H1 (cell line): ENCODE measurements at regions not wholly inside any gene's neighbourhood (a gene's known extent, or its start where the extent isn't known, plus 50 kb on each side); places are given as distances from the start of the nearest gene placed in this dataset.
"Not testable (repeated sequence)": the region's sequence is repeated elsewhere in the genome, so short reads cannot be mapped to it uniquely, and the experiment has no call there.

Source experiments
- CTCF ChIA-PET: fragments of 300-600 bp; sonication (Branson Sonifier 250); formaldehyde crosslinking; loops from one replicate; lab custom pipeline; 2021; ENCODE audit not compliant: partially characterized antibody; lab: Charles Lee
- POLR2A ChIA-PET: fragments of 300-600 bp; sonication (Branson Sonifier 250); formaldehyde crosslinking; loops from one replicate; lab custom pipeline; 2021; ENCODE audit warnings: inconsistent platforms; ENCODE audit not compliant: partially characterized antibody; lab: Charles Lee
- DNase-seq, 2 experiments: peaks; one replicate each; pipeline versions ENCODE4 v3.0.0 to v3.0.0-alpha.2; 2010 to 2022; ENCODE audit warnings: low spot score in 2 of 2, low read depth in 1 of 2, mixed read lengths in 1 of 2
- FAIRE-seq: peaks from 2 replicates; lab custom pipeline; 2011; peaks lifted over from hg19 to GRCh38; lab: Jason Lieb, UNC
- H2AFZ ChIP-seq: 2 replicates; pipeline ENCODE4 v1.8.1; 2012; ENCODE audit warnings: low read length, inconsistent platforms
- H2AK5ac ChIP-seq: 2 replicates; pipeline ENCODE4 v1.6.1; 2013; ENCODE audit warnings: low read depth, low read length
- H2BK120ac ChIP-seq: replicated peaks from 2 replicates; pipeline ENCODE3; 2013; ENCODE audit warnings: low read depth, low read length, inconsistent platforms
- H2BK12ac ChIP-seq: 2 replicates; pipeline ENCODE4 v1.6.1; 2013; ENCODE audit warnings: low read depth, low read length
- H2BK15ac ChIP-seq: 2 replicates; pipeline ENCODE4 v1.6.1; 2013; ENCODE audit warnings: low read length
- H2BK20ac ChIP-seq: 2 replicates; pipeline ENCODE4 v1.6.1; 2013; ENCODE audit warnings: low read length
- H2BK5ac ChIP-seq: 2 replicates; pipeline ENCODE4 v1.6.1; 2013; ENCODE audit warnings: low read depth, low read length
- H3K14ac ChIP-seq: 2 replicates; pipeline ENCODE4 v1.6.1; 2013; ENCODE audit warnings: inconsistent platforms; ENCODE audit not compliant: insufficient read length
- H3K18ac ChIP-seq: 2 replicates; pipeline ENCODE4 v1.6.1; 2013; ENCODE audit warnings: low read length; ENCODE audit errors: extremely low read depth
- H3K23ac ChIP-seq: 2 replicates; pipeline ENCODE4 v1.6.1; 2013; ENCODE audit warnings: inconsistent platforms; ENCODE audit not compliant: insufficient read length
- H3K23me2 ChIP-seq: 2 replicates; pipeline ENCODE4 v1.6.1; 2013; ENCODE audit warnings: low read depth, low read length
- H3K27ac ChIP-seq: 2 replicates; pipeline ENCODE4 v1.6.1; 2011; ENCODE audit warnings: low read depth, low read length, inconsistent platforms
- H3K27me3 ChIP-seq, 4 experiments: replicated peaks in 1 of 4; 1 replicate in 1 of 4; 2 replicates in 3 of 4; pipeline versions ENCODE4 v1.6.1 to v1.8.1; 2011 to 2013; ENCODE audit warnings: low read length in 3 of 4, mild to moderate bottlenecking in 3 of 4, inconsistent platforms in 2 of 4, mixed read lengths in 2 of 4, moderate library complexity in 1 of 4; ENCODE audit not compliant: control insufficient read depth in 3 of 4, insufficient read depth in 3 of 4; ENCODE audit errors: extremely low read depth in 1 of 4
- H3K36me3 ChIP-seq, 4 experiments: 2 replicates each; pipeline versions ENCODE4 v1.6.1 to v1.8.1; 2011 to 2013; ENCODE audit warnings: mild to moderate bottlenecking in 4 of 4, low read length in 3 of 4, moderate library complexity in 2 of 4, control low read depth in 1 of 4, inconsistent platforms in 1 of 4; ENCODE audit not compliant: insufficient read depth in 4 of 4, control insufficient read depth in 2 of 4
- H3K4ac ChIP-seq: replicated peaks from 2 replicates; pipeline ENCODE3; 2013; ENCODE audit warnings: low read length, low read depth, mixed read lengths, inconsistent platforms; ENCODE audit not compliant: insufficient read length
- H3K4me1 ChIP-seq, 4 experiments: replicated peaks in 1 of 4; 1 replicate in 1 of 4; 2 replicates in 3 of 4; pipeline versions ENCODE4 v1.6.1 to v1.8.1; 2011 to 2013; ENCODE audit warnings: low read length in 3 of 4, inconsistent platforms in 2 of 4, mixed read lengths in 1 of 4; ENCODE audit not compliant: insufficient read depth in 4 of 4, control insufficient read depth in 3 of 4
- H3K4me2 ChIP-seq, 2 experiments: 2 replicates each; pipeline versions ENCODE4 v1.6.1 to v1.8.1; 2011 to 2013; ENCODE audit warnings: low read depth in 2 of 2, low read length in 2 of 2, control low read depth in 1 of 2, inconsistent platforms in 1 of 2, mild to moderate bottlenecking in 1 of 2; ENCODE audit not compliant: insufficient read depth in 1 of 2
- H3K4me3 ChIP-seq, 4 experiments: fragments of 200-600, 300-600 bp in 1 of 4; sonication (generic), shearing (Covaris generic), sonication (Bioruptor Twin) in 1 of 4; 2 replicates each; pipeline versions ENCODE4 v1.5.1 to v1.8.1; 2011 to 2016; ENCODE audit warnings: low read length in 4 of 4, low read depth in 3 of 4, control low read depth in 2 of 4, inconsistent platforms in 2 of 4, mild to moderate bottlenecking in 2 of 4, mixed read lengths in 1 of 4, moderate library complexity in 1 of 4; ENCODE audit not compliant: insufficient read depth in 2 of 4; ENCODE audit errors: extremely low read depth in 1 of 4
- H3K56ac ChIP-seq: replicated peaks from 2 replicates; pipeline ENCODE3; 2013; ENCODE audit warnings: low read depth, mild to moderate bottlenecking, mixed read lengths, low read length, inconsistent platforms; ENCODE audit not compliant: insufficient read length
- H3K79me1 ChIP-seq: 2 replicates; pipeline ENCODE4 v1.6.1; 2013; ENCODE audit warnings: low read depth, low read length, control low read depth
- H3K79me2 ChIP-seq, 2 experiments: 2 replicates each; pipeline versions ENCODE4 v1.6.1 to v1.8.1; 2012 to 2013; ENCODE audit warnings: low read length in 2 of 2, mild to moderate bottlenecking in 2 of 2, inconsistent platforms in 1 of 2; ENCODE audit not compliant: insufficient read depth in 2 of 2, control insufficient read depth in 1 of 2
- H3K9ac ChIP-seq, 4 experiments: replicated peaks in 1 of 4; 1 replicate in 1 of 4; 2 replicates in 3 of 4; pipeline versions ENCODE4 v1.6.1 to v1.8.1; 2011 to 2013; ENCODE audit warnings: low read depth in 3 of 4, low read length in 3 of 4, control low read depth in 2 of 4, mild to moderate bottlenecking in 2 of 4, moderate library complexity in 2 of 4, inconsistent platforms in 1 of 4; ENCODE audit errors: extremely low read depth in 1 of 4
- H3K9me3 ChIP-seq, 2 experiments: 2 replicates each; pipeline versions ENCODE4 v1.6.1 to v1.8.1; 2012 to 2013; ENCODE audit warnings: mild to moderate bottlenecking in 2 of 2, moderate library complexity in 2 of 2, control low read depth in 1 of 2, inconsistent platforms in 1 of 2, low read depth in 1 of 2, low read length in 1 of 2, mixed read lengths in 1 of 2; ENCODE audit not compliant: insufficient read depth in 2 of 2
- H4K20me1 ChIP-seq, 2 experiments: replicated peaks in 1 of 2; 2 replicates each; pipeline versions ENCODE3 to v1.8.1; 2011 to 2013; ENCODE audit warnings: inconsistent platforms in 2 of 2, low read length in 2 of 2, mild to moderate bottlenecking in 1 of 2; ENCODE audit not compliant: insufficient read depth in 2 of 2, control insufficient read depth in 1 of 2
- H4K5ac ChIP-seq: 2 replicates; pipeline ENCODE4 v1.6.1; 2013; ENCODE audit warnings: low read length, low read depth, mixed read lengths, inconsistent platforms; ENCODE audit not compliant: insufficient read length
- H4K8ac ChIP-seq: 2 replicates; pipeline ENCODE4 v1.8.0; 2013; ENCODE audit warnings: mild to moderate bottlenecking, moderate library complexity, low read length, inconsistent platforms; ENCODE audit not compliant: insufficient read depth; ENCODE audit errors: extremely low read depth
- H4K91ac ChIP-seq: replicated peaks from 2 replicates; pipeline ENCODE3; 2013; ENCODE audit warnings: low read length, mixed read lengths, inconsistent platforms; ENCODE audit not compliant: insufficient read length
- WGBS, 2 experiments: shearing (Covaris generic) in 1 of 2; methylation state at CpG; one replicate each; pipeline versions ENCODE4 v1.1.6 to v1.1.7; 2013 to 2015; ENCODE audit warnings: low lambda C conversion rate in 2 of 2, mixed read lengths in 2 of 2, inconsistent platforms in 1 of 2, low coverage in 1 of 2, missing lambda C conversion rate in 1 of 2; ENCODE audit not compliant: insufficient replicate concordance in 2 of 2, insufficient coverage in 1 of 2, insufficient read length in 1 of 2; ENCODE audit errors: extremely low coverage in 1 of 2, missing lambda C conversion rate in 1 of 2; 5-methylcytosine and 5-hydroxymethylcytosine counted together

DNA sequence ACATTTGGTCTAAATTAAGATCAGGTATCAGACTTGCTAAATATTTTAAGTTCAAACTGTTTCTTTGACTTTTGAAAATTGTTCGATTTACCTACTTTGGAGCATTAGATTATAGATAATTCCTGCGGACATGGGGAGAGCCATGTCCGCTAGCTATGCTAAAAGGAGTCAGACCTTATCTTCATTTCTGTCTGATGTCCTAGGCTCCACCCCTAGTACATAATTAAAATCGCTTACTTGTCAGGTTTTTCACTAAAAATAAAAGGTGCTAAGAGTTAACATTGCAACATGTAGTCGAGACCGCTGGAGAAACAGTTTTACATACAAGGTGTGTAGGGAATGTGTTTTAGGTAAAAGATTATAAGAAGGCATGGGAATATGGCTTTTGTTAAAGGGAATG lies 71.9 kb upstream of the EPS8L3 start:
- H3K56ac ChIP-seq, H3K79me2 ChIP-seq, H3K27ac ChIP-seq, H3K4me1 ChIP-seq, H3K4me2 ChIP-seq, H2BK15ac ChIP-seq, H3K18ac ChIP-seq, FAIRE-seq, H3K36me3 ChIP-seq, H2BK120ac ChIP-seq, H3K79me1 ChIP-seq, DNase-seq, H4K20me1 ChIP-seq, H2BK5ac ChIP-seq, H2AFZ ChIP-seq, H3K4ac ChIP-seq, H2BK20ac ChIP-seq, H2AK5ac ChIP-seq, H4K5ac ChIP-seq, POLR2A ChIA-PET, H4K91ac ChIP-seq, H2BK12ac ChIP-seq, H3K23me2 ChIP-seq, H3K14ac ChIP-seq, H4K8ac ChIP-seq, H3K4me3 ChIP-seq, H3K9ac ChIP-seq, H3K23ac ChIP-seq, H3K27me3 ChIP-seq: not testable (repeated sequence)
- 93% methylated on average over 6 of the region's 6 CpGs; no CpG with 5 or more reads in 1 of the 2 experiments for WGBS, 2 experiments
- peaks cover 16 to 22% of the 10 kb centered on the region in 2 experiments for H3K9me3 ChIP-seq
- CTCF ChIA-PET = interaction anchor here (0.8 to 1.3 kb wide), 2 partner anchors 30 to 63 kb away, joined by 3 read pairs; no protein-coding TSS in a partner anchor
